HEK293 (cell line): ENCODE measurements at regions not wholly inside any gene's neighbourhood (a gene's known extent, or its start where the extent isn't known, plus 50 kb on each side); places are given as distances from the start of the nearest gene placed in this dataset.

Experiments
- CTCF ChIP-seq: fragments of 450-650 bp; formaldehyde crosslinking; IDR thresholded peaks from 2 replicates; pipeline ENCODE4 v1.5.1; 2016; ENCODE audit warnings: missing biosample characterization, missing genetic modification characterization
- INSM2 ChIP-seq: fragments of 450-650 bp; formaldehyde crosslinking; IDR thresholded peaks from 2 replicates; pipeline ENCODE4 v1.5.1; 2016; ENCODE audit warnings: missing biosample characterization, missing genetic modification characterization
- KLF10 ChIP-seq: fragments of 450-650 bp; IDR thresholded peaks from 2 replicates; pipeline ENCODE4 v1.5.1; 2018; ENCODE audit warnings: missing biosample characterization, mild to moderate bottlenecking, missing genetic modification characterization
- OSR2 ChIP-seq: fragments of 450-650 bp; formaldehyde crosslinking; IDR thresholded peaks from 2 replicates; pipeline ENCODE4 v1.5.1; 2016; ENCODE audit warnings: missing biosample characterization, missing genetic modification characterization
- TSHZ1 ChIP-seq: fragments of 450-650 bp; formaldehyde crosslinking; IDR thresholded peaks from 2 replicates; pipeline ENCODE4 v1.5.1; 2016; ENCODE audit warnings: missing biosample characterization, missing genetic modification characterization, borderline replicate concordance
- ZBTB44 ChIP-seq: fragments of 450-650 bp; IDR thresholded peaks from 2 replicates; pipeline ENCODE4 v1.5.1; 2018; ENCODE audit warnings: missing biosample characterization, mild to moderate bottlenecking, missing genetic modification characterization
- ZBTB6 ChIP-seq: fragments of 450-650 bp; formaldehyde crosslinking; IDR thresholded peaks from 2 replicates; pipeline ENCODE4 v1.5.1; 2017; ENCODE audit warnings: missing biosample characterization, missing genetic modification characterization
- ZBTB7A ChIP-seq: fragments of 450-650 bp; formaldehyde crosslinking; IDR thresholded peaks from 2 replicates; pipeline ENCODE4 v1.5.1; 2016; ENCODE audit warnings: low read depth, missing biosample characterization, missing genetic modification characterization
- ZNF114 ChIP-seq: fragments of 450-650 bp; formaldehyde crosslinking; IDR thresholded peaks from 2 replicates; pipeline ENCODE4 v1.5.0; 2017; ENCODE audit warnings: missing biosample characterization, missing genetic modification characterization
- ZNF223 ChIP-seq: fragments of 450-650 bp; formaldehyde crosslinking; IDR thresholded peaks from 2 replicates; pipeline ENCODE4 v1.5.1; 2016; ENCODE audit warnings: missing biosample characterization, missing genetic modification characterization
- ZNF274 ChIP-seq, 2 experiments: fragments of 200-500 bp in 1 of 2; fragments of 450-650 bp in 1 of 2; sonication (Bioruptor generic) in 1 of 2; formaldehyde crosslinking in 1 of 2; IDR thresholded peaks; 2 replicates each; pipeline versions ENCODE4 v1.5.1 to v1.6.1; 2014 to 2016; ENCODE audit warnings: borderline replicate concordance in 1 of 2, inconsistent platforms in 1 of 2, low read length in 1 of 2, missing biosample characterization in 1 of 2, missing genetic modification characterization in 1 of 2
- ZSCAN18 ChIP-seq: fragments of 450-650 bp; formaldehyde crosslinking; IDR thresholded peaks from 2 replicates; pipeline ENCODE4 v1.5.1; 2016; ENCODE audit warnings: missing biosample characterization, missing genetic modification characterization

GRCh38 chr5:30572279-30572678 lies 621.2 kb upstream of the CDH6 start:
- TF ChIP-seq OSR2 (tag by site-specific recombination) (no peak), INSM2 (tag by site-specific recombination) (no peak), ZBTB7A (tag by site-specific recombination) (no peak), CTCF (tag by site-specific recombination) (no peak), ZBTB6 (tag by site-specific recombination) (no peak), ZNF274 (IDR thresholded peaks at IDR 0.05; ENCODE audit: low read length) (no peak), ZNF274 (tag by site-specific recombination; IDR thresholded peaks at IDR 0.05; ENCODE audit: borderline replicate concordance) (no peak), ZSCAN18 (tag by site-specific recombination) (no peak), TSHZ1 (tag by site-specific recombination) (no peak), ZNF114 (no peak), KLF10 (tag by site-specific recombination) (no peak), ZNF223 (tag by site-specific recombination) (no peak), ZBTB44 (tag by site-specific recombination) (no peak)
